ENCODE measurements at regions not wholly inside any gene's neighbourhood (a gene's known extent, or its start where the extent isn't known, plus 50 kb on each side); places are given as distances from the start of the nearest gene placed in this dataset.
"Not testable (repeated sequence)": the region's sequence is repeated elsewhere in the genome, so short reads cannot be mapped to it uniquely, and the experiment has no call there.

GRCh38 chr14:45798659-45799058 is 545.7 kb upstream of the MIS18BP1 start:
- WGBS, 2 donors, result 92 to 96% methylated on average over 3 of the region's 3 CpGs
- Histone ChIP-seq H3K36me3 (ENCODE audit: low read depth, missing control alignments) (no peaks in the 10 kb centered on the region), H3K4me3 (no peak overlapping the region), H3K27me3 (no peaks in the 10 kb centered on the region), H3K4me1 (no peaks in the 10 kb centered on the region), H3K9me3 (no peaks in the 10 kb centered on the region), H3K27ac (no peak overlapping the region)
- intact Hi-C loops (cut with DNase I; ENCODE audit: low total_unique reads), result no loop called here
- DNase-seq, result no peak
- TF ChIP-seq CTCF (IDR thresholded peaks at IDR 0.05) (no peak), POLR2A (IDR thresholded peaks at IDR 0.05) (no peak)

DNA sequence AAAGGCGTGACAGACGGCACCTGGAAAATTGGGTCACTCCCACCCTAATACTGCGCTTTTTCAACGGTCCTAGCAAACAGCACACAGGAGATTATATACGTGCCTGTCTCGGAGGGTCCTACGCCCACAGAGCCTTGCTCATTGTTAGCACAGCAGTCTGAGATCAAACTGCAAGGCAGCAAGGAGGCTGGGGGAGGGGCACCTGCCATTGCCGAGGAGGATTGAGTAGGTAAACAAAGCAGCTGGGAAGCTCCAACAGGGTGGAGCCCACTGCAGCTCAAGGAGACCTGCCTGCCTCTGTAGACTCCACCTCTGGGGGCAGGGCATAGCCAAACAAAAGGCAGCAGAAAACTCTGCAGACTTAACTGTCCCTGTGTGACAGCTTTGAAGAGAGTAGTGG is 543.0 kb upstream of the MIS18BP1 start:
- H3K27ac ChIP-seq; H3K4me3 ChIP-seq; DNase-seq; H3K9me3 ChIP-seq; H3K4me1 ChIP-seq; H3K36me3 ChIP-seq (ENCODE audit: low read depth, missing control alignments); H3K27me3 ChIP-seq; intact Hi-C loops (cut with DNase I; ENCODE audit: low total_unique reads): not testable (repeated sequence)
- WGBS, 2 donors, result 65 to 79% methylated on average over 8 of the region's 8 CpGs

GRCh38 chr14:45793081-45793480 is 540.1 kb upstream of the MIS18BP1 start:
- WGBS, 2 donors, result 69 to 81% methylated on average over 4 of the region's 4 CpGs

GRCh38 chr14:45790293-45790692 is 537.3 kb upstream of the MIS18BP1 start:
- Histone ChIP-seq H3K27ac (no peak overlapping the region), H3K27me3 (no peaks in the 10 kb centered on the region), H3K4me1 (no peaks in the 10 kb centered on the region), H3K9me3 (no peaks in the 10 kb centered on the region), H3K4me3 (no peak overlapping the region), H3K36me3 (ENCODE audit: low read depth, missing control alignments) (no peaks in the 10 kb centered on the region)
- no peak for DNase-seq
- TF ChIP-seq CTCF (IDR thresholded peaks at IDR 0.05) (no peak), POLR2A (IDR thresholded peaks at IDR 0.05) (no peak)
- intact Hi-C loops (cut with DNase I; ENCODE audit: low total_unique reads), result no loop called here
- WGBS, 2 donors, result 73 to 83% methylated on average over 1 of the region's 1 CpG

More at GRCh38 chr14:45793081-45793480, 540.1 kb upstream of the MIS18BP1 start:
- no peak overlapping the region for H3K27ac ChIP-seq
- intact Hi-C loops (cut with DNase I; ENCODE audit: low total_unique reads), result no loop called here
- H3K4me3 ChIP-seq, result no peak overlapping the region
- TF ChIP-seq POLR2A (IDR thresholded peaks at IDR 0.05), result no peak
- no peak for TF ChIP-seq CTCF (IDR thresholded peaks at IDR 0.05)
- H3K4me1 ChIP-seq, result no peaks in the 10 kb centered on the region
- H3K36me3 ChIP-seq (ENCODE audit: low read depth, missing control alignments), result no peaks in the 10 kb centered on the region
- H3K27me3 ChIP-seq, result no peaks in the 10 kb centered on the region
- no peaks in the 10 kb centered on the region for H3K9me3 ChIP-seq
- no peak for DNase-seq

DNA sequence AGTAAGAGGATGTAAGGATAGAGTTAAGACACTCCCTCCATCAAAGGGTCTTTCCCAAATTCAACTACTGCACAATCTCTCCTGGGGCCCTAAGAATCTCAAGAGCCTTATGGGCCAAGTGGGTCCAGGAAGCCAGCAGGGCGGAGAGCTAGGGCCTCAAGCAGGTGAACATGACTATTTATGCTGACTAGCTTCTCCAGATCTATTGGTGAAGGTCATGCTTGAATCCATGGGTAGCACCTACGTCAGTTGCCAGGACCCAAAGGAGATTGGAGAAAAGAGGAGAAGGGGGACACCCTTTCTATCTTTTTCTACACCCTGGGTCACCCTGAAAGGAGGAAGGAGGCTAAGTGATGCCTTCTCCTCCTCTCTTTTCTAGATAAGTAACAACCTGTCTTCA is 534.2 kb upstream of the MIS18BP1 start:
- H3K27ac ChIP-seq, result no peak overlapping the region
- no peak overlapping the region for H3K4me3 ChIP-seq
- 81 to 92% methylated on average over 2 of the region's 2 CpGs for WGBS, 2 donors
- intact Hi-C loops (cut with DNase I; ENCODE audit: low total_unique reads), result no loop called here
- H3K27me3 ChIP-seq, result no peaks in the 10 kb centered on the region
- no peaks in the 10 kb centered on the region for H3K9me3 ChIP-seq
- H3K36me3 ChIP-seq (ENCODE audit: low read depth, missing control alignments), result no peaks in the 10 kb centered on the region
- no peak for DNase-seq
- TF ChIP-seq POLR2A (IDR thresholded peaks at IDR 0.05) (no peak), CTCF (IDR thresholded peaks at IDR 0.05) (no peak)
- no peaks in the 10 kb centered on the region for H3K4me1 ChIP-seq
